GM21447 (cell line): ENCODE measurements at regions not wholly inside any gene's neighbourhood (a gene's known extent, or its start where the extent isn't known, plus 50 kb on each side); places are given as distances from the start of the nearest gene placed in this dataset.
A peak's percentile ranks its signal among the peaks of the same experiment; 100 is the strongest.
"Not testable (repeated sequence)": the region's sequence is repeated elsewhere in the genome, so short reads cannot be mapped to it uniquely, and the experiment has no call there.

ENCODE experiments used
- ATAC-seq: cut with Tn5 transposase; IDR thresholded peaks from one replicate; pipeline ENCODE4 v1.9.1; 2021; ENCODE audit not compliant: unreplicated experiment

DNA sequence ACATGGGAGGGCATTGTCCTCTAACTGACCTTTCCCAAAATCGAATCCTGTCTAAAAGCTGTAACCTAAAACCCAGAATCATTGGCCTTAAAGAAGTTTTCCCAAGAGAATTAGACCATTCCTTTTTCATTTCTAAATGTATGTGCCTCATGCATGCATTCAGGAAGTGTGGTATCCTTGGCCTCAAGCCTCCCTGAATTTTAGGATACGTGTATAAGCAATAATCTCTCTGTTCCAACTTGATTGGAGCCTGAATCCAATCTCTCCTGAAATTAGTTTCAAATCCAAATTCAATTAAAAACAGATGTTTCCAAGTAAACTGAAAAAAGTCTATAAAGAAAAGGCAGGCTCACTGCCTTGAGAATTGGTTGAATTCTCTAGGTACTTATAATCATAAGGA lies 86.0 kb upstream of the VEPH1 start:
- ATAC-seq, result no peak

- ATAC-seq, result no peak
These were observed 85.3 kb upstream of the VEPH1 start for GRCh38 chr3:157588386-157589060.

- ATAC-seq, result no peak
These were observed 83.1 kb upstream of the VEPH1 start for GRCh38 chr3:157586293-157586692.

- no peak for ATAC-seq
These were observed 82.2 kb upstream of the VEPH1 start for GRCh38 chr3:157585386-157585785.

DNA sequence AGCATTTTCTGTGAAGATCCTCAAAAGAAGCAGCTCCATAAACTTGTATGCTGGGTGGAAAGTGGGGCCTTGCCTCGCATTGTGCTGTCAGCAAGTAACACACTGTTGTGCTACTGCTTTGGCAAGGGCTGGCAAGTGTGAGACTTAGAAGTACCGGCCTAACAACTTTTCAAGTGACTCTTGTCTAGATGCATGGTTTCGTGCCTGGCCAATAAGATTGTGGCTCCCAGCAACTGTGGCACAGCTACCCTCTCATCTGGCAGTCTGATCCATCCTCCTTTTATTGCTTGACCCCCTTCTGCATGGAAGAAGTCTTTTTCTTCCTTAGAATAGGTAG lies 79.4 kb upstream of the VEPH1 start:
- no peak for ATAC-seq

GRCh38 chr3:157581956-157582636 lies 78.9 kb upstream of the VEPH1 start:
- not testable (repeated sequence) for ATAC-seq

DNA sequence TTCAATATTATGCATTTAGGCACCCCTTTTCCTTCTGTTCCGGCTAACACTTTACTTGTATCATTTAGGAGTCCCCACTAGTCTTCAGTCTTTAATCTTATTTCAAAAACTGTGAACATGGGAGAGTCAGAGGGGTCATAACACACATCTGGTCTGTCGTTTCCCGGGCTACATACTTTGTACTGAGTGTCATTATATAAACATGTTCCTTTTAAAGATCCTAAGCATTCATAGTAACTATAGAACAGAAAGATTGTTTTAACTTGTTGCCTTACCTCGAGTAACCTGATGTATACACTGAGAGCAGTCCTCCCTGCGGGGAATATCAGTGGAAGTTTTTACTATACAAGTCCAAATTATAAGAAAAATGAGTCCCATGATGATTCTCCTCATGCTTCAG lies 78.2 kb upstream of the VEPH1 start:
- no peak for ATAC-seq

- no peak for ATAC-seq
These were observed 75.0 kb upstream of the VEPH1 start for GRCh38 chr3:157578181-157578580.

DNA sequence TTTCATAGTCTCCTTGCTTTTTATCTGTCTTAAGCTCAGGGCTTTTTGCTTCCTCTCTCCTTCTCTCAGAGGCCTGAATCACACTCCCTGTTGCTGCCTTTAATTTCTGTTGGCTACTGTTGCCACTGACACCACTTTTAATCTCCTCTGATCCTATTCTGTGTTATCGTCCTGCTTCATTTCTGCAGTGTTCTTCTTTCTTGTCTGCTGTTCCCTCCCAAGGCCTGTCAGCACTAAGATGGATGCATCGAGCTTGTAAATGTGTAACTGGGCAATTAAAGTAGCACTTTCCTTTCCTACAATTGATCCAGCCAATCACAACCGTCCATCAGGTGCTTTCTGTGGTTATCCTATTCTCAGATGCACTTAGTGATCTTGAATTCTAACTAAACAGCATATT lies 71.3 kb upstream of the VEPH1 start:
- peak; percentile 29 for ATAC-seq

GRCh38 chr3:157573780-157574378 lies 70.7 kb upstream of the VEPH1 start:
- ATAC-seq, result peak; percentile 42

GRCh38 chr3:157573281-157573680 lies 70.1 kb upstream of the VEPH1 start:
- ATAC-seq, result no peak

DNA sequence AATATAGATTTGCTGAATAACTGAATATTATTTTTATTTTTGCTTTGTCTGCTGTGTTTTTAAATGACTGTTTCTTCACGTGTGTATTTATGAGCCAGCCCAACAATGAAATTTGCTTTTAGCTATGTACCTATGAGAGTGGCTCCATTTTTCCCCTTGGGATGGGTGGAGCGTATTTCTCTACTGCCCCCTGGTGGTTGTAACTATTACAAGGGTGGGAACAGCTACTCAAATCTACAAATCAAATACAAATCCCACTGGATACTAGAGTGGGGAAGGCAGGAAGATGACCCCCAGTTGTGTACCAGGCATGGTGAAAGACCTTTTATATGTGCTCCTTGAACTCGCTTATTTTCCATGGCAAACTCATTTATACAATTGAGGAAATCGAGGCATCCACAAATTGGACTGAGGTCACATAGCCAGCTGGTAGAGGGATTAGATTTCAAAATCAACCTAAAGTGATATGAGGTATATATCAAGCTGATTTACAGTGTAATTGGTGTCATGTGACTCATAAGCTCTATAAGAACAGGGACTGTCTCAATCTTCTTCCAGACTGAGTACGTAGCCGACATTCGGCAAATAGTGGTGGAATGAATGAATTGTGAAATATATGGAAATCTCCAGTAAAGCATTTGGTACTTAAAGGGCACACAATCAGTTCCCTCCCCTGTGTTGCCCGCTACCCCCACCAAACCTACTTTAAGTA lies 69.5 kb upstream of the VEPH1 start:
- ATAC-seq, result peak; percentile 55

- no peak for ATAC-seq
These were observed 63.4 kb upstream of the VEPH1 start for GRCh38 chr3:157566596-157566995.

DNA sequence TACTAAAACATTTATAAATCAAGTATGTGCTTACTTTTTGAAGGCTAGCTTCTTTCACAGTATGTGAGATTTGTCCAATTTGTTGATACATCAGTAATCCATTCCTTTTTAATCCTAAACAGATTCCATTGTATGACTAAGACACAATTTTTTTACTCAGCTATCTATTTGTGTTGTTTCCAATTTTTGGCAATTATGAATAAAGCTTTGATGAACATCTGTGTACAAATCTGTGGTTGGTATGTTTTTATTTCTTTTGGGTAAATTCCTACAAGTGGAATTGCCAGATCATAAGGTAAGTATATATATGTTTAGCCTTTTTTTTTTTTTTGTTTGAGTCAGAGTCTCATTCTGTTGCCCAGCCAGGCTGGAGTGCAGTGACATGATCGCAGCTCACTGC lies 56.2 kb upstream of the VEPH1 start:
- ATAC-seq, result no peak
